Fibroblast of mammary gland (primary cell): ENCODE measurements at regions not wholly inside any gene's neighbourhood (a gene's known extent, or its start where the extent isn't known, plus 50 kb on each side); places are given as distances from the start of the nearest gene placed in this dataset.
A peak's percentile ranks its signal among the peaks of the same experiment; 100 is the strongest.

Source experiments
- DNase-seq: peaks from one replicate; pipeline ENCODE4 v3.0.0-alpha.2; 2010; ENCODE audit warnings: low read depth
- H3K4me3 ChIP-seq: 2 replicates; pipeline ENCODE4 v1.5.1; 2011; ENCODE audit warnings: low read depth, mild to moderate bottlenecking, low read length, moderate library complexity; ENCODE audit not compliant: control insufficient read depth
- TF ChIP-seq, protein P1 (sequence below): conservative IDR thresholded peaks from 2 replicates; pipeline ENCODE4 v1.5.1; 2011; ENCODE audit warnings: low read depth, low read length, inconsistent platforms; ENCODE audit not compliant: control insufficient read depth, insufficient read depth

DNA sequence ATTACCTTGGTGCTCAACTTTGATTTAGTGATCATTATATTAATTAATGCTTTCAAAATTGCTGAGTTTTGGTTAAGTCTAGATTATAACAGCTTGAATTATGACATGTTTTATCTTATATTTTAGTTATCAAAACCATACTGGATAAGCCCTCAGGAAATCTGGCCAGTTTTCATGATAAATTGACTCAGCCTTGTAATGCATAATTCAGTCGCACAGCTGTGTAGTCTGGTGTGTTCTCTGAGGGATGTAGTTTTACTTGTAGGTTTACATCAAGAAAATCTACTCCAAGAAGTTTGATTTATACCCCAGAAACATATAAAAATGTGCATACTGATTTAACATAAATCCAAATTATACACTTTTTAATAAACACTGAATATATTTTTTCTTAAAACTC, 477.5 kb downstream of the SPRY1 start:
- DNase-seq, result no peak
- TF ChIP-seq, protein P1, sequence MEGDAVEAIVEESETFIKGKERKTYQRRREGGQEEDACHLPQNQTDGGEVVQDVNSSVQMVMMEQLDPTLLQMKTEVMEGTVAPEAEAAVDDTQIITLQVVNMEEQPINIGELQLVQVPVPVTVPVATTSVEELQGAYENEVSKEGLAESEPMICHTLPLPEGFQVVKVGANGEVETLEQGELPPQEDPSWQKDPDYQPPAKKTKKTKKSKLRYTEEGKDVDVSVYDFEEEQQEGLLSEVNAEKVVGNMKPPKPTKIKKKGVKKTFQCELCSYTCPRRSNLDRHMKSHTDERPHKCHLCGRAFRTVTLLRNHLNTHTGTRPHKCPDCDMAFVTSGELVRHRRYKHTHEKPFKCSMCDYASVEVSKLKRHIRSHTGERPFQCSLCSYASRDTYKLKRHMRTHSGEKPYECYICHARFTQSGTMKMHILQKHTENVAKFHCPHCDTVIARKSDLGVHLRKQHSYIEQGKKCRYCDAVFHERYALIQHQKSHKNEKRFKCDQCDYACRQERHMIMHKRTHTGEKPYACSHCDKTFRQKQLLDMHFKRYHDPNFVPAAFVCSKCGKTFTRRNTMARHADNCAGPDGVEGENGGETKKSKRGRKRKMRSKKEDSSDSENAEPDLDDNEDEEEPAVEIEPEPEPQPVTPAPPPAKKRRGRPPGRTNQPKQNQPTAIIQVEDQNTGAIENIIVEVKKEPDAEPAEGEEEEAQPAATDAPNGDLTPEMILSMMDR, result no peak
- no peak overlapping the region for H3K4me3 ChIP-seq

DNA sequence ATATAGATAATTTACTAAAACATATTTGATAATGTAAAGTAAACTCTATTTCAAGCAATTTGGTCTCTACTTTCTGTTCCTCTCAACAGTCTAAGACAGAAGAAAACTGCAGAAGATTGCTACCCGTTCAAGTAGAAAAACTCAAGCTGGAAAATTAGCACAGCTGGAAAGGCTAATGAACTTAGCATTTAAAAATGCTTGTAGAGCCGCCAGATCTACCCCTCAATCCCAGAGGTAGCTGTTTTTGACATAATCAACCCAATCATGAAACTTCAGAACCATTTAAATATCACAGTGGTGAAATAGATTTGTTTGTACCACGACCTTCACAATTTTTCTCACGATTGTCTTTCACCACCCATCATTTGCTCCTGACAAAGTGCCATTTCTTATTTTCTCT, 479.5 kb downstream of the SPRY1 start:
- no peak for DNase-seq
- TF ChIP-seq, protein P1, result no peak
- no peak overlapping the region for H3K4me3 ChIP-seq

DNA sequence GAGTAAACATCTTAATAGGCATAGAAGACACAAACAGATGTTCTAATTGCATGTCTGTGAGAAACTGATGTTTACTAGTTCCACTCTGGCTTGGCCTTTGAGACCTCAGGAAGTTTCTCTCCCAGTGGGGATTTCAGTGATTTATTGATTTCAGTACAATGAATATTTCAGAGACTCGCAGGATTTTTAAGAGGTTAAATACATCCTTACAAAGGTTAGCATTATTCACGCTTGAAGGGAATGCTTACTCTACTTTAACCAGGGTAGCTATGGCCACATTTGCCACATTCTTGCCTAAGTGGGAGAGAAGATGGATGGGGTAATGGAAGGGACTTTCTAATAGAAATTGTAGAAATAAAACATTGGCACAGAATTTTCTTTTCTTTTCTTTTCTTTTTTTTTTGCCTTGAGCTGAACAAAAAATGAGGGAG, 480.1 kb downstream of the SPRY1 start:
- H3K4me3 ChIP-seq, result no peak overlapping the region
- DNase-seq, result peak; percentile 47
- TF ChIP-seq, protein P1, result no peak

DNA sequence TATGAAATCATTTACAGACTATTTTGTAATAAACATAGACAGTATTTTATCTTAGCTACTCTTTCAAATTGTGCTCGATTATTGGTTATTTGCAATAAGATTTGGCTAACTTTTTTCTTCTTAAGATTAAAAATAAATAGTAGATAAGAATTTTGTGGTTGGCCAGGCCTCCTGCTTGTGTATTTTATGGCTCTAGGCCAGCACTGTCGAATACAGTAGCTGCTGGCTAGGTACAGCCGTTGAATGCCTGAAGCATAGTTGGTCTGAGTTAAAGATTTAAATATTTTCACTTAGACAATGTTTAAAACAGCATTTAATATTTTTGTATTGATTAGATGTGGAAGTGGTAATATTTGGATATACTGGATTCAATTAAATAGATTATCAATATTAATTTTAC, 481.0 kb downstream of the SPRY1 start:
- no peak overlapping the region for H3K4me3 ChIP-seq
- TF ChIP-seq, protein P1, result no peak
- no peak for DNase-seq

DNA sequence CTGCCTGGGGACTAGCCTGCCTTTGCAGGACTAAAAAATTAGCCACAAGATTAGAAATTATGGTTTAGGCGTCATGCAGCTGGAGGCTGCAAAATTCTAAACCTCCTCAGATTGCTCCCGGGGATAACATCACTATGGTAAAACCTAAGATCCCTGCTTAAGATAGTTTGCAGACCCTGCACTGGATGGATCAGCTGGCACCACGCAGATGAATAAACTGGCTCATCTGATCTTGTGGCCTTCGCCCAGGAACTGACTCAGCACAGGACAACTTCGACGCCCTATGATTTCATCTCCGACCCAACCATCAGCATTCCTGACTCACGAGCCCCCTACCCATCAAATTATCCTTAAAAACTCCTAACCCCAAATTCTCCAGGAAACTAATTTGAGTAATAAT, 482.4 kb downstream of the SPRY1 start:
- H3K4me3 ChIP-seq, result no peak overlapping the region
- TF ChIP-seq, protein P1, result no peak
- DNase-seq, result no peak

DNA sequence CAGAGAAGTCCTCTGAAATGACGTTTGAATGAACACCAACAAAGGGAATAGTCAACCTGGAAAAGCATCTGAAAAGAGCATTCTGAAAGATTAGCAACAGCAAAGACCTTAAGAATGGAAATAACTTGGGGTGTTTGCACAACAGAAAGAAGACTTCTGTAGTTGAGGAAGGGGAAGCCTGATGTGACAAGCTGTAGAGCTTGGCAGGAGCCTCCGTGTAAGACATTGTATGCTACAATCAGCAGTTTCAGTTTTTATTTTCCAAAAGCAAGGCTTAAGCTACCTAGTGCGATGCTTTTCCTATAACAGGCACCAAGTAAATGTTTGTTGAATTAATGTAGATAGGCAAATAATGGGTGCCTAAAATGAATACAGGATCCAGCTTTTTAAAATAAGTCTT, 484.0 kb downstream of the SPRY1 start:
- DNase-seq, result no peak
- H3K4me3 ChIP-seq, result no peak overlapping the region
- TF ChIP-seq, protein P1, result no peak

DNA sequence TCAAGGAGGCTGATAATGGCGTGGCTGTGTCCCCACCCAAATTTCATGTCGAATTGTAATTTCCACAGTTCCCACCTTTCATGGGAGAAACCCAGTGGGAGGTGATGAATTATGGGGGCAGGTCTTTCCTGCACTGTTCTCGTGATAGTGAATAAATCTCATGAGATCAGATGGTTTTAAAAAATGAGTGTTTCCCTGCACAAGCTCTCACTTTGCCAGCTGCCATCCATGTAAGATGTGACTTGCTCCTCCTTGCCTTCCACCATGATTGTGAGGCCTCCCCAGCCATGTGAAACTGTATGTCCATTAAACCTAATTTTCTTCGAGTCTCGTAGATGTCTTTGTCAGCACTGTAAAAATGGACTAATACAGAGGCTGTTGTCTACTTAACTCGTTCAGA, 488.3 kb downstream of the SPRY1 start:
- TF ChIP-seq, protein P1, result no peak
- H3K4me3 ChIP-seq, result no peak overlapping the region
- DNase-seq, result no peak
